ENCODE measurements at regions not wholly inside any gene's neighbourhood (a gene's known extent, or its start where the extent isn't known, plus 50 kb on each side); places are given as distances from the start of the nearest gene placed in this dataset.
"Not testable (repeated sequence)": the region's sequence is repeated elsewhere in the genome, so short reads cannot be mapped to it uniquely, and the experiment has no call there.

- no peak for FAIRE-seq
Observed at GRCh38 chr4:19575924-19576323, 675.8 kb upstream of the SLIT2 start.

- no peak for FAIRE-seq
Observed at GRCh38 chr4:19566041-19566440, 685.7 kb upstream of the SLIT2 start.

GRCh38 chr4:19562456-19562855 is 689.2 kb upstream of the SLIT2 start:
- no peak for FAIRE-seq

GRCh38 chr4:19557161-19557560 is 694.5 kb upstream of the SLIT2 start:
- no peak for FAIRE-seq

- not testable (repeated sequence) for FAIRE-seq
Observed at GRCh38 chr4:19556276-19556675, 695.4 kb upstream of the SLIT2 start.

GRCh38 chr4:19547463-19547862 is 704.2 kb upstream of the SLIT2 start:
- FAIRE-seq = no peak

- no peak for FAIRE-seq
Observed at GRCh38 chr4:19544446-19545125, 707.1 kb upstream of the SLIT2 start.

GRCh38 chr4:19540859-19541540 is 710.7 kb upstream of the SLIT2 start:
- FAIRE-seq = no peak

GRCh38 chr4:19539201-19539600 is 712.5 kb upstream of the SLIT2 start:
- no peak for FAIRE-seq

GRCh38 chr4:19534159-19534558 is 717.5 kb upstream of the SLIT2 start:
- no peak for FAIRE-seq

GRCh38 chr4:19531906-19532848 is 719.5 kb upstream of the SLIT2 start:
- no peak for FAIRE-seq

GRCh38 chr4:19523964-19524363 is 727.7 kb upstream of the SLIT2 start:
- no peak for FAIRE-seq

- no peak for FAIRE-seq
Observed at GRCh38 chr4:19522966-19523365, 728.7 kb upstream of the SLIT2 start.

GRCh38 chr4:19520939-19521520 is 730.7 kb upstream of the SLIT2 start:
- FAIRE-seq = no peak

GRCh38 chr4:19514276-19515070 is 737.2 kb upstream of the SLIT2 start:
- FAIRE-seq = no peak

- no peak for FAIRE-seq
Observed at GRCh38 chr4:19512086-19512485, 739.6 kb upstream of the SLIT2 start.

- FAIRE-seq = no peak
Observed at GRCh38 chr4:19510993-19511392, 740.7 kb upstream of the SLIT2 start.

- no peak for FAIRE-seq
Observed at GRCh38 chr4:19508442-19508841, 743.3 kb upstream of the SLIT2 start.

GRCh38 chr4:19497705-19498104 is 754.0 kb upstream of the SLIT2 start:
- no peak for FAIRE-seq

GRCh38 chr4:19496756-19497155 is 754.9 kb upstream of the SLIT2 start:
- no peak for FAIRE-seq

GRCh38 chr4:19494961-19495360 is 756.7 kb upstream of the SLIT2 start:
- no peak for FAIRE-seq

- FAIRE-seq = no peak
Observed at GRCh38 chr4:19492606-19493005, 759.1 kb upstream of the SLIT2 start.
